HCT116 (cell line): ENCODE measurements at regions not wholly inside any gene's neighbourhood (a gene's known extent, or its start where the extent isn't known, plus 50 kb on each side); places are given as distances from the start of the nearest gene placed in this dataset.

Experiments
- ATAC-seq: fragments of 200-7000 bp; cut with Tn5 transposase; 2 replicates; pipeline ENCODE4 v1.9.1; 2020; ENCODE audit warnings: mild to moderate bottlenecking, moderate library complexity
- BruUV-seq: library from RNA; stranded (reverse); fragments of 400-500 nt; replicated peaks from 2 replicates; lab custom pipeline; 2021; lab: Mats Ljungman, UMichigan
- CTCF ChIA-PET: fragments of 300-600 bp; sonication (Branson Sonifier 250); formaldehyde crosslinking; loops from one replicate; lab custom pipeline; 2021; ENCODE audit warnings: antibody characterized with exemption; lab: Charles Lee
- POLR2A ChIA-PET: fragments of 300-600, 350-600 bp; sonication (Branson Sonifier 250); formaldehyde crosslinking; loops from one replicate; lab custom pipeline; 2021; ENCODE audit warnings: antibody characterized with exemption; lab: Charles Lee
- RAD21 ChIA-PET, 2 experiments: fragments of 300-600 bp; sonication (Branson Sonifier 250); formaldehyde crosslinking; loops; one replicate each; lab custom pipeline; 2023; ENCODE audit warnings: low total read pairs in 2 of 2; ENCODE audit not compliant: uncharacterized antibody in 2 of 2, unreplicated experiment in 2 of 2, low non-redundant PET in 1 of 2; lab: Charles Lee
- DNase-seq: peaks from one replicate; pipeline ENCODE4 v3.0.0-alpha.2; 2010; ENCODE audit warnings: low read depth, low spot score
- H2AFZ ChIP-seq: fragments of 200-600 bp; shearing (Covaris generic), sonication (generic); 2 replicates; pipeline ENCODE4 v1.6.1; 2017; ENCODE audit warnings: low read depth, mixed run types, mixed read lengths, antibody characterized with exemption, low read length; ENCODE audit not compliant: poor library complexity, severe bottlenecking
- H3K27ac ChIP-seq: 2 replicates; pipeline ENCODE4 v1.5.1; 2012; ENCODE audit warnings: low read depth, low read length
- H3K27me3 ChIP-seq: fragments of 200-600 bp; sonication (generic); 2 replicates; pipeline ENCODE4 v1.6.1; 2016; ENCODE audit warnings: mixed run types, low read length, mixed read lengths; ENCODE audit not compliant: insufficient read depth
- H3K36me3 ChIP-seq, 2 experiments: fragments of 200-500 bp in 1 of 2; fragments of 200-600 bp in 1 of 2; sonication (Bioruptor generic) in 1 of 2; sonication (generic) in 1 of 2; 2 replicates each; pipeline versions ENCODE4 v1.5.1 to v1.6.1; 2014 to 2016; ENCODE audit warnings: low read length in 2 of 2, inconsistent platforms in 1 of 2, mixed read lengths in 1 of 2, mixed run types in 1 of 2; ENCODE audit not compliant: insufficient read depth in 2 of 2, control insufficient read depth in 1 of 2
- H3K4me1 ChIP-seq, 2 experiments: fragments of 200-600 bp in 1 of 2; sonication (generic) in 1 of 2; 2 replicates each; pipeline versions ENCODE4 v1.5.1 to v1.6.1; 2012 to 2017; ENCODE audit warnings: low read length in 2 of 2, inconsistent platforms in 1 of 2, mild to moderate bottlenecking in 1 of 2, mixed read lengths in 1 of 2, mixed run types in 1 of 2, moderate library complexity in 1 of 2; ENCODE audit not compliant: insufficient read depth in 2 of 2, control insufficient read depth in 1 of 2
- H3K4me2 ChIP-seq: fragments of 200-600 bp; sonication (generic); 2 replicates; pipeline ENCODE4 v1.6.1; 2017; ENCODE audit warnings: mixed run types, low read length, mixed read lengths
- H3K4me3 ChIP-seq, 2 experiments: fragments of 200-600 bp in 1 of 2; sonication (generic) in 1 of 2; replicated peaks in 1 of 2; 2 replicates each; pipeline ENCODE4 v1.5.1; 2011 to 2016; ENCODE audit warnings: low read length in 2 of 2, control low read depth in 1 of 2, low read depth in 1 of 2, mild to moderate bottlenecking in 1 of 2, mixed read lengths in 1 of 2, mixed run types in 1 of 2
- H3K79me2 ChIP-seq: fragments of 200-600 bp; sonication (generic); 2 replicates; pipeline ENCODE4 v1.6.1; 2017; ENCODE audit warnings: mild to moderate bottlenecking, mixed run types, low read length, moderate library complexity, mixed read lengths; ENCODE audit not compliant: insufficient read depth
- H3K9ac ChIP-seq: fragments of 200-600 bp; sonication (generic); 2 replicates; pipeline ENCODE4 v1.6.1; 2016; ENCODE audit warnings: low read length, mixed read lengths
- H3K9me2 ChIP-seq: fragments of 200-600 bp; sonication (generic), shearing (Covaris generic); 2 replicates; pipeline ENCODE4 v1.6.1; 2017; ENCODE audit warnings: mixed run types, mild to moderate bottlenecking, moderate library complexity; ENCODE audit not compliant: insufficient read depth
- H3K9me3 ChIP-seq, 2 experiments: fragments of 200-500 bp in 1 of 2; fragments of 200-600 bp in 1 of 2; sonication (Bioruptor generic) in 1 of 2; sonication (generic) in 1 of 2; 2 replicates each; pipeline ENCODE4 v1.6.1; 2014 to 2017; ENCODE audit warnings: low read length in 2 of 2, mixed read lengths in 2 of 2, inconsistent platforms in 1 of 2, low read depth in 1 of 2, mild to moderate bottlenecking in 1 of 2, mixed run types in 1 of 2, moderate library complexity in 1 of 2; ENCODE audit not compliant: control insufficient read depth in 1 of 2, insufficient read depth in 1 of 2
- H4K20me1 ChIP-seq: fragments of 200-600 bp; sonication (generic), shearing (Covaris generic); 2 replicates; pipeline ENCODE4 v1.6.1; 2017; ENCODE audit warnings: mixed run types, mild to moderate bottlenecking, moderate library complexity; ENCODE audit not compliant: insufficient read depth
- CTCF ChIP-seq, 3 experiments: fragments of 200-600 bp in 1 of 3; sonication (generic) in 1 of 3; IDR thresholded peaks in 2 of 3; conservative IDR thresholded peaks in 1 of 3; 2 replicates each; pipeline ENCODE4 v1.5.1; 2012 to 2017; ENCODE audit warnings: low read depth in 2 of 3, low read length in 2 of 3, antibody characterized with exemption in 1 of 3, borderline replicate concordance in 1 of 3, control low read depth in 1 of 3, mild to moderate bottlenecking in 1 of 3, mixed read lengths in 1 of 3, mixed run types in 1 of 3, moderate library complexity in 1 of 3; ENCODE audit not compliant: insufficient read depth in 1 of 3
- ELF1 ChIP-seq: IDR thresholded peaks from 2 replicates; pipeline ENCODE4 v1.6.1; 2012; ENCODE audit warnings: low read depth, borderline replicate concordance
- EZH2 ChIP-seq: fragments of 200-600 bp; sonication (generic); IDR thresholded peaks from 2 replicates; pipeline ENCODE4 v1.6.1; 2017; ENCODE audit warnings: antibody characterized with exemption, mixed run types
- EZH2phosphoT487 ChIP-seq: fragments of 200-600 bp; IDR thresholded peaks from 2 replicates; pipeline ENCODE4 v1.6.1; 2018; ENCODE audit warnings: antibody characterized with exemption, borderline replicate concordance
- FOSL1 ChIP-seq: IDR thresholded peaks from 2 replicates; pipeline ENCODE4 v1.6.1; 2012; ENCODE audit warnings: low read depth
- MAX ChIP-seq: IDR thresholded peaks from 2 replicates; pipeline ENCODE4 v1.6.1; 2012
- POLR2A ChIP-seq: IDR thresholded peaks from 2 replicates; pipeline ENCODE4 v1.7.0; 2011; ENCODE audit warnings: borderline replicate concordance; ENCODE audit not compliant: insufficient read depth, insufficient read length; ENCODE audit errors: extremely low read depth
- RAD21 ChIP-seq: IDR thresholded peaks from 2 replicates; pipeline ENCODE4 v1.6.1; 2012; ENCODE audit warnings: low read depth, mild to moderate bottlenecking
- REST ChIP-seq: IDR thresholded peaks from 2 replicates; pipeline ENCODE4 v1.6.1; 2012; ENCODE audit warnings: low read depth
- SIN3A ChIP-seq: IDR thresholded peaks from 2 replicates; pipeline ENCODE4 v1.6.1; 2012; ENCODE audit warnings: low read depth
- SP1 ChIP-seq: IDR thresholded peaks from 2 replicates; pipeline ENCODE4 v1.6.1; 2012; ENCODE audit warnings: low read depth
- TCF7L2 ChIP-seq: IDR thresholded peaks from 2 replicates; pipeline ENCODE4 v1.7.0; 2011; ENCODE audit warnings: borderline replicate concordance, inconsistent platforms; ENCODE audit not compliant: insufficient read depth, insufficient read length; ENCODE audit errors: extremely low read depth
- YY1 ChIP-seq: IDR thresholded peaks from 2 replicates; pipeline ENCODE4 v1.6.1; 2011; ENCODE audit warnings: low read length, low read depth, moderate library complexity, mild to moderate bottlenecking; ENCODE audit not compliant: insufficient replicate concordance; ENCODE audit errors: extremely low read depth
- ZBTB33 ChIP-seq: IDR thresholded peaks from 2 replicates; pipeline ENCODE4 v1.6.1; 2011; ENCODE audit warnings: mild to moderate bottlenecking, low read length, moderate library complexity; ENCODE audit not compliant: insufficient replicate concordance; ENCODE audit errors: extremely low read depth
- ZFX ChIP-seq: fragments of 450-650 bp; IDR thresholded peaks from 2 replicates; pipeline ENCODE4 v1.6.1; 2017
- ZNF274 ChIP-seq: fragments of 200-500 bp; sonication (Bioruptor generic); IDR thresholded peaks from 2 replicates; pipeline ENCODE4 v1.6.1; 2014; ENCODE audit warnings: mild to moderate bottlenecking, low read depth, low read length, inconsistent platforms
- intact Hi-C: fragments of 100-400 bp; cut with micrococcal nuclease; formaldehyde crosslinking; loops from 2 replicates; pipeline ENCODE4 v1.10.0; 2022

- RAD21 ChIA-PET, result no interaction called here
- H3K27me3 ChIP-seq, result no peaks in the 10 kb centered on the region
- DNase-seq (no peak), ATAC-seq (no peak)
- no peak overlapping the region for H3K27ac ChIP-seq
- no peaks in the 10 kb centered on the region for H3K36me3 ChIP-seq
- no peaks in the 10 kb centered on the region for H3K9me3 ChIP-seq
- TF ChIP-seq TCF7L2 (no peak), POLR2A (no peak), EZH2phosphoT487 (no peak), ELF1 (no peak), EZH2 (no peak), SP1 (no peak), ZBTB33 (no peak), CTCF (IDR thresholded peaks at IDR 0.05 in 2 of 3, conservative IDR thresholded peaks at IDR 0.05 in 1 of 3; ENCODE audit: borderline replicate concordance in 1 of 3, insufficient read depth in 1 of 3, low read depth in 2 of 3, low read length in 2 of 3) (no peak), ZNF274 (no peak), YY1 (no peak), ZFX (no peak), SIN3A (no peak), MAX (no peak), FOSL1 (no peak), REST (no peak), RAD21 (no peak)
- CTCF ChIA-PET, result no interaction called here
- no peaks in the 10 kb centered on the region for H3K9me2 ChIP-seq
- H3K4me2 ChIP-seq, result no peak overlapping the region
- H4K20me1 ChIP-seq, result no peaks in the 10 kb centered on the region
- H3K9ac ChIP-seq, result no peak overlapping the region
- no peaks in the 10 kb centered on the region for H3K79me2 ChIP-seq
- BruUV-seq, result no TSS peak
- POLR2A ChIA-PET, result no interaction called here
- intact Hi-C loops, result no loop called here
- no peaks in the 10 kb centered on the region for H3K4me1 ChIP-seq
- no peak overlapping the region for H2AFZ ChIP-seq
- no peak overlapping the region for H3K4me3 ChIP-seq
Observed at GRCh38 chr3:18795078-18795477, 353.2 kb upstream of the KCNH8 start.
